Astrocyte of the spinal cord (primary cell): ENCODE measurements at regions not wholly inside any gene's neighbourhood (a gene's known extent, or its start where the extent isn't known, plus 50 kb on each side); places are given as distances from the start of the nearest gene placed in this dataset.

Experiments used
- DNase-seq: peaks from one replicate; pipeline ENCODE4 v3.0.0; 2011; ENCODE audit warnings: low read depth, low spot score
- H3K4me3 ChIP-seq: 2 replicates; pipeline ENCODE4 v1.5.1; 2011; ENCODE audit warnings: low read depth, mild to moderate bottlenecking, low read length, moderate library complexity
- in situ Hi-C: cut with HindIII; loops from 2 replicates; pipeline ENCODE4 v1.10.0; 2017; ENCODE audit warnings: low sequenced_read_pairs
- TF ChIP-seq, protein P1 (sequence below): IDR thresholded peaks from 2 replicates; pipeline ENCODE4 v1.5.1; 2012; ENCODE audit warnings: low read depth, mild to moderate bottlenecking, low read length, inconsistent platforms

- in situ Hi-C loops, result no loop called here
- no peak overlapping the region for H3K4me3 ChIP-seq
- no peak for DNase-seq
- TF ChIP-seq, protein P1, sequence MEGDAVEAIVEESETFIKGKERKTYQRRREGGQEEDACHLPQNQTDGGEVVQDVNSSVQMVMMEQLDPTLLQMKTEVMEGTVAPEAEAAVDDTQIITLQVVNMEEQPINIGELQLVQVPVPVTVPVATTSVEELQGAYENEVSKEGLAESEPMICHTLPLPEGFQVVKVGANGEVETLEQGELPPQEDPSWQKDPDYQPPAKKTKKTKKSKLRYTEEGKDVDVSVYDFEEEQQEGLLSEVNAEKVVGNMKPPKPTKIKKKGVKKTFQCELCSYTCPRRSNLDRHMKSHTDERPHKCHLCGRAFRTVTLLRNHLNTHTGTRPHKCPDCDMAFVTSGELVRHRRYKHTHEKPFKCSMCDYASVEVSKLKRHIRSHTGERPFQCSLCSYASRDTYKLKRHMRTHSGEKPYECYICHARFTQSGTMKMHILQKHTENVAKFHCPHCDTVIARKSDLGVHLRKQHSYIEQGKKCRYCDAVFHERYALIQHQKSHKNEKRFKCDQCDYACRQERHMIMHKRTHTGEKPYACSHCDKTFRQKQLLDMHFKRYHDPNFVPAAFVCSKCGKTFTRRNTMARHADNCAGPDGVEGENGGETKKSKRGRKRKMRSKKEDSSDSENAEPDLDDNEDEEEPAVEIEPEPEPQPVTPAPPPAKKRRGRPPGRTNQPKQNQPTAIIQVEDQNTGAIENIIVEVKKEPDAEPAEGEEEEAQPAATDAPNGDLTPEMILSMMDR, result no peak
Measured at GRCh38 chr4:111221371-111221770, 598.5 kb upstream of the PITX2 start.

DNA sequence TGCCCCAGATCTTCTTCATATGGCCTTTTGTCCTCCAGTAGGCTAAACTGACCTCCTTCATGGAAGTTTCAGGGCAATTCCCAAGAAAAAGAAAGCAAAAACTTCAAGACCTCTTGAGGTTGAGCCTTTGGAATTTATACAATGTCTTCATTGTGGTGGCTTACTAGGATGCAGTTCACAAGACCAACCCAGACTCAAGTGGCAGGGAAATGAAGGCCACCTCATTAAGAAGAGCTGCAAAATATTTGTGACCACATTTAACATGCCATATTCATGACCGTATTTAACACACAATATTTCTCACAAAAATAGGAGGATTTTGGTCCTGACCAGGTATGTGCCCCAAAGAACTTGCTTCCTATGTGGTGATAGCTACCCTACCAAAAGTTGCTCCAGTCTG lies 605.5 kb upstream of the PITX2 start:
- H3K4me3 ChIP-seq, result no peak overlapping the region
- in situ Hi-C loops, result no loop called here
- peak; percentile 31 for DNase-seq
- TF ChIP-seq, protein P1, result no peak

- TF ChIP-seq, protein P1, result no peak
- peak; percentile 51 for DNase-seq
- in situ Hi-C loops, result no loop called here
Measured at GRCh38 chr4:111228874-111229273, 606.0 kb upstream of the PITX2 start.

GRCh38 chr4:111230265-111230664 lies 607.4 kb upstream of the PITX2 start:
- in situ Hi-C loops, result no loop called here
- TF ChIP-seq, protein P1, result no peak
- no peak overlapping the region for H3K4me3 ChIP-seq
- peak; percentile 38 for DNase-seq

More at GRCh38 chr4:111228874-111229273, 606.0 kb upstream of the PITX2 start:
- H3K4me3 ChIP-seq, result no peak overlapping the region

- in situ Hi-C loops, result no loop called here
- TF ChIP-seq, protein P1, result no peak
- DNase-seq, result no peak
- no peak overlapping the region for H3K4me3 ChIP-seq
Measured at GRCh38 chr4:111231281-111231680, 608.4 kb upstream of the PITX2 start.

DNA sequence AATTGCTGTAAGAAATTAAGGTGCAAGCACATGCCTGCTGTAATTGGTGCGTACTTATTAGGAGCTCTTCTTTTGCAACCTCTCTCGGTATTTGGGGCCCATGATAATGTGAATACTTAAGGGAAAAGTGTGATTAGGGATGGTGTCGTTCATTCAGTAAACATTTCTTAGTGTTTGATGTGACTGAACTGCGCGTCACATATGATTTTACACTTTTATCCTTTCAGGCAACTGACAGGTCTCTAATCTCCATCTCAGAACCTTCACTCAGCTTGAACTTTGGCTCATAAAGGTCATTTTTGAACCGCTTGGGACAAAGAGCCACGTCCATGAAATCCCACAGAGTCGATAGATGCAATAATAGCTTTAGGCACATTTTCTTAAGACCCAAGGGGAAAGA lies 612.1 kb upstream of the PITX2 start:
- TF ChIP-seq, protein P1, result no peak
- in situ Hi-C loops, result no loop called here
- no peak overlapping the region for H3K4me3 ChIP-seq
- DNase-seq, result no peak

GRCh38 chr4:111263836-111264235 lies 641.0 kb upstream of the PITX2 start:
- in situ Hi-C loops, result no loop called here
- no peak overlapping the region for H3K4me3 ChIP-seq
- DNase-seq, result no peak
- TF ChIP-seq, protein P1, result no peak
